HPDE6-E6E7 (cell line): ENCODE measurements at regions not wholly inside any gene's neighbourhood (a gene's known extent, or its start where the extent isn't known, plus 50 kb on each side); places are given as distances from the start of the nearest gene placed in this dataset.
A peak's percentile ranks its signal among the peaks of the same experiment; 100 is the strongest.
"Not testable (repeated sequence)": the region's sequence is repeated elsewhere in the genome, so short reads cannot be mapped to it uniquely, and the experiment has no call there.

Experiments used
- DNase-seq: peaks from one replicate; pipeline ENCODE4 v3.0.0; 2011; ENCODE audit warnings: missing footprints; ENCODE audit errors: extremely low spot score

DNA sequence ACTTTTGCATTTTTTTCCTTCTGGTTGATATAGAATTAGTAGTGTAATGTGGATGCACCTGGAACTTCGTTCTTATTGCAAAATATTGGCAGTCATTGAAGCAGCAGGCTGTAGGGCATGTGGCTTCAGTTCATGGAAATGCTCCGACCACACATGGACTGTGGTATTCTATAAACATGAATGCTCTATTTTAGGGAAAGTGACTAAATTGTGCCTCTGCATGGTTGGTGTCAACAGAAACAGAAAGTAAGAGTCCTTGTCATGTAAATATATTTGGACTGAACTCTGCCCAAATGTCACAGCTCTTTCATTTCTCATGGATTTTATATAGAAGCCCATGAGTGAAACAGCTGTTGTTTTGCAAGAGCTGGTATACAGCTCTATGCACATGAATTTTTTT is 917.0 kb downstream of the LRFN5 start:
- no peak for DNase-seq

DNA sequence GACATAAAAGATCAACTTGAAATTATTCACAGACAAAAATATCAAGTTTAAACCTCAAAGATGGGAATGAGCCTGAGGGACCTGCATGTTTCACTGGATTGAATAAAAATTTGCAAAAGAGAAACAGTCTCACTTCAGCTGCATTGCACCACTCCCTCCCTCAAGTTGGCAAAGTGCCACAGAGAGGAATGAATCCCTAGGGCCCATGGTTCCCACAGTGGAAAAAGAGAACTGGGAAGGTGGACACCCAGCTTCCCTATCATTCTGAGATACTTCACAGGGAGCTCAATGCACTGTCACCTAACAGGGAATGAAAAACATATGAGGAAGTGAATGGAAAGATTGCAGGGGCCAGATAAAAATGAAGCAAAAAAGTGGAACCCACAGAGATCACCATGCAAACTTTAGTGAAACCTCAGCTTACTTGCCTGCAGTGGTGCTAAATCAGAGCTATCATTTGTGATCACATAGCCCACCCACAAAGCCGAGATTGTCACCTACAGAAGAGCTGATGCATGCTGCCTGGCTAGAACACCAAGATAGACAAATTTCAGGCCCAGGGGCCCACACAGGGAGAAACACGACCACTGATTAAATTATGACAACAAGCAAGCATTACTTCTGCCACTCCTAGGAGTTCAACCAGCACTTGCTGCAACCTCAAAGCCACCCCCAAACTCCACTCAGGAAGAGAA is 911.3 kb downstream of the LRFN5 start:
- DNase-seq, result no peak

DNA sequence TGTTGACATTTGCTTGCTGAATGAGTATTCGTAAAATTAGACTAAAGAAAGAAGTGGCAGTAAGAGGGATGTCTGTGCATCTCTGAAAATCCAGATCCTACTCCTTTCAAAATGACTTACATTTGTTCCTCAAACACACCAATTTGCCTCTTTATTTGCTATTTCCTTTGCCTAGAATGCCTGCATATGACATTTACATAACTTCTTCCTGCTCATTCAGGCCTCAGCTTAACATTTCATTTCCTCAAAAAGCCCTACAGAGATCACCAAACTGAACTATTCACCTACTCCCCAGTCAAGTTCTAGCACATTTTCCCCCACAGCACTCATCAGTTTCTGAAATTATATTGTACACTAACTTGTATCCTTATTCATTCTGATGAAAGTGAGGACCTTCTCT is 907.2 kb downstream of the LRFN5 start:
- no peak for DNase-seq

DNA sequence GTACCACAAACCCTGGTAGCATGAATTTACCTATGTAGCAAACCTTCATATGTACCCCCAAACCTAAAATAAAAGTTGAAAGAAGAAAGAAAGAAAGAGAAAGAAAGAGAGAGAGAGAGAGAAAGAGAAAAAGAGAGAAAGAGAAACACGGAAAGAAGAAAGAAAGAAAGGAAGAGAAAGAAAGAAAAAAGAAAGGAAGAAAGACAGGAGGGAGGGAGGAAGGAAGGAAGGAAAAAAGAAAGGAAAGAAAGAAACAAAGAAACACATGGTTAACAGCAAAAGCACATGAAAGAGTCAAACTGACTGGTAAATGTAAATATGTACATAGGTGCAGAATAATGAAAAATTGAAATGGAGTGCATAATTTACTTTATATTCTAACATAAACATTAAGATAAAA is 903.4 kb downstream of the LRFN5 start:
- no peak for DNase-seq

DNA sequence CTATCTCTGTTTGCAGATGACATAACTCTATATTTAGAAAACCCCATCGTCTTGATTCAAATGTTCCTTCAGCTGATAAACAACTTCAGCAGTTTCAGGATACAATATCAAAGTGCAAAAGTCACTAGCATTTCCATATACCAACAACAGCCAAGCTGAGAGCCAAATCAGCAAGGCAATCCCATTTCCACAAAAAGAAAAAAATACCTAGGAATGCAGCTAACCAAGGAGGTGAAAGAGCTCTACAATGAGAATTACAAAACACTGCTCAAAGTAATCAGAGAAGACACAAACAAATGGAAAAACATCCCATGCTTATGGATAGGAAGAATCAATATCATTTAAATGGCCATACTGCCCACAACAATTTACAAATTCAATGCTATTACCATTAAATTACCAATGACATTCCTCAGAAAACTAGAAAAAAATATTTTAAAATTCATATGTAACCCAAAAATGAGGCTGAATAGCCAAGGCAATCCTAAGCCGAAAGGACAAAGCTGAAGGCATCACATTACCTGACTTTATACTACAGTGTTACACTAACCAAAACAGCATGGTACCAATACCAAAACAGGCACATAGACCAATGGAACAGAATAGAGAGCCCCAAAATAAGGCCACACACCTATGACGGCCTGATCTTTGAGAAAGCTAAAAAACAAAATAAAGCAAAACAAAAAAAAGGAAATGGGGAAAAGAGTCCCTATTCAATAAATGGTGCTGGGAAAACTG is 901.7 kb downstream of the LRFN5 start:
- no peak for DNase-seq

DNA sequence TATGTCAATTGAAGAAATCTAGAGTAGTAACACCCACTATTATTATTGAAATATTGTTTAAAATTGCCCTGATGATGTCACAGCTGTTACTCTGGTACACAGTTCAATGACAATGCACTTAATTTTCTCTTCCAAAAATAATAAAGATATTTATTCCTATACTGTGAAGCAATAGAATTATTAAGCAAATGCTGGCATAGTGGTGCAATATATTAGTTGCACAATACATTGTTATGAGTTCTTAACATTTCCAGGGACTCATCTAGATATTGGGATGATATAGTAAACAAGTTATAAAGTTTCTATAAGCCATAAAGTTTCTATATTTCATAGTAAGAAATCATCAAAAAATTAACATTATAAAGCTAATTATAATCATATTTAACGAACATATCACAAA is 897.8 kb downstream of the LRFN5 start:
- DNase-seq, result no peak

DNA sequence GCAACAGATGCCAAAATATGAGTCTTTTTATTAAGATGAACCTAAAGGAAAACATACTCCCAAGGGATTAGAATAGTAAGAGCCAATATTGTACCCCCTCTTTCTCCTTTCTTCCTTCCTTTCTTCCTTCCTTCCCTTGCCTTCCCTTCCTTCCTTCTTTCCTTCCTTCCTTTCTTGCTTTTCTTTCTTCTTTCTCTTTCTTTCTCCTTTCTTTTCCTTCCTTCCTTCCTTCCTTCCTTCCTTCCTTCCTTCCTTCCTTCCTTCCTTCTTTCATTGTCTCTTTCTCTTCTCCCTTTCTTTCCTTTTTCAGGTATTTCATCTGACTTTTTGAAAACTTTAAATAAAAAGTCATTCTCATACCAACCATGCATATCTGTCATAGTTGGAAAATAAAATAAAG is 892.5 kb downstream of the LRFN5 start:
- DNase-seq, result no peak

DNA sequence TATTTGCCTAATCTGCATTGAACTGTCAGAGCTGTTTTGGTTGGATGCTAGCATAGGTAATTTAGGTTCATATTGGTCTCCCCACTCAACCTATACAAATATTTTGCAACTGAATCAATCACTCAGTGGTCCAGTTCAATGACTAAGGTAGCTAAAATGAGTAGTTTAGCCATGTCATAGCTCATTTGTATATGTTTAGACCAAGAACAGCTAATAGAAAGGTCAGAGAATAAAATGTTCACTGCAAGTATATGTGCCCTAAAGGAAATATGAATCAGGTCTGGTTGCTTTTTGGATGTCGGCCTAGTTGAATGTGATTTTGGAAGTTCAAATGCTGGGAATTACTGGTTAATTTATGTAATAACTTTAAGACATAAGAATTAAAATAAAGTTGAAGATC is 883.9 kb downstream of the LRFN5 start:
- DNase-seq, result no peak

DNA sequence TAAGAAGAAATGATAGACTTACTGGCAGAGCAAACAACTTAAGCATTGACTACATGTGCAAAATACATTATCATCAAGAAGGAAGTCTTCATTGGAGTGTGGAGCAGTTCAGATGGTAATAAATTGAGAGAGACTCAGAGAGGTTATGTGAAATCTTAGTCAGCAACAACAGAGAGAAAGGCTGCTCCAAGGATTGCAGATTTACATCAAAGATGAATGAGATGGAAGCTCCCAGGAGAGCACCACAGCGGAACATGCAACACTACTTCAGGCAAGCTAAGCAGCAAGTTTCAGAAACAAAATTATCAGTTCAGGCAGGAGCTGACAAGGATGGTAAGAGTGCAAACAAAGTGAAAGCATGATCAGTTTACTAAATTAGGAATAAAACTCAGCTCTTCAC is 882.3 kb downstream of the LRFN5 start:
- DNase-seq, result no peak

DNA sequence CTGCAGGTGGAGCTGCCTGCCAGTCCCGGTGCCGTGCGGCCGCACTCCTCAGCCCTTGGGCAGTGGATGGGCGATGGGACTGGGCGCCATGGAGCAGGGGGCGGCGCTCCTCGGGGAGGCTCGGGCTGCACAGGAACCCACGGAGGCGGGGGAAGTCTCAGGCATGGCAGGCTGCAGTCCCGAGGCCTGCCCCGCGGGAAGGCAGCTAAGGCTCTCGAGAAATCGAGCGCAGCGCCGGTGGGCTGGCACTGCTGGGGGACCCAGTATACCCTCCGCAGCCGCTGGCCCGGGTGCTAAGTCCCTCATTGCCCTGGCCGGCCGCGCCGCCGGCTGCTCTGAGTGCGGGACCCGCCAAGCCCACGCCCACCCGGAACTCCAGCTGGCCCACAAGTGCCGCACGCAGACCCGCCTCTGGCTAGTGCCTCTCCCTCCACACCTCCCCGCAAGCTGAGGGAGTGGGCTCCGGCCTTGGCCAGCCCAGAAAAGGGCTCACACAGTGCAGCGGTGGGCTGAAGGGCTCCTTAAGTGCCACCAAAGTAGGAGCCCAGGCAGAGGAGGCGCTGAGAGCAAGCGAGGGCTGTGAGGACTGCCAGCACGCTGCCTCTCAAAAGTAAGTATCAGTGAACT is 875.8 kb downstream of the LRFN5 start:
- DNase-seq, result not testable (repeated sequence)

DNA sequence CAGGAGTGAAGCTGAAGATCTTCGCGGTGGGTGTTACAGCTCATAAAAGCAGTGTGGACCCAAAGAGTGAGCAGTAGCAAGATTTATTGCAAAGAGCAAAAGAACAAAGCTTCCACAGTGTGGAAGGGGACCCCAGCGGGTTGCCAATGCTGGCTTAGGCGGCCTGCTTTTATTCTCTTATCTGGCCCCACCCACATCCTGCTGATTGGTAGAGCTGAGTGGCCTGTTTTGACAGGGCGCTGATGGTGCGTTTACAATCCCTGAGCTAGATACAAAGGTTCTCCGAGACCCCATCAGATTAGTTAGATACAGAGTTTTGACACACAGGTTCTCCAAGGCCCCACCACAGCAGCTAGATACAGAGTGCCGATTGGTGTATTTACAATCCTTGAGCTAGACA is 875.0 kb downstream of the LRFN5 start:
- not testable (repeated sequence) for DNase-seq

DNA sequence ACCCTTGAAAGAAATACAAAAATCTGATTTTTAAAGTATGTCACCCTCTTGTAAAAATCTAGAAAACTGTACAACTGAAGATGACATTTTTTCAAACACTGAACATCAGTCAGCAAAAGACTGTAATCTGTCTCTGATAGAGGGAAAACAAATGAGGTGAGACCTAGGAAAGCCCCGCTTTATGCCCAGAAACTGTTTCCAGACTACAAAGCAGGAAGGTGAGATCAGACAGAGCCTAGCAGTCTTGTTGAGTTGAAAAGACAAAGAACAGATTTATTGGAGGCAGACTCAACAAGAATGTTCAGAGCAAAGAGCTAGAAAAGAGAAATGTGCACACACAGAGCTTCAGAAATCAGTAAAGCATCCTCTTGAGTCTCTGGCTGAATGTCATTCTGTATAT is 873.6 kb downstream of the LRFN5 start:
- DNase-seq, result no peak

DNA sequence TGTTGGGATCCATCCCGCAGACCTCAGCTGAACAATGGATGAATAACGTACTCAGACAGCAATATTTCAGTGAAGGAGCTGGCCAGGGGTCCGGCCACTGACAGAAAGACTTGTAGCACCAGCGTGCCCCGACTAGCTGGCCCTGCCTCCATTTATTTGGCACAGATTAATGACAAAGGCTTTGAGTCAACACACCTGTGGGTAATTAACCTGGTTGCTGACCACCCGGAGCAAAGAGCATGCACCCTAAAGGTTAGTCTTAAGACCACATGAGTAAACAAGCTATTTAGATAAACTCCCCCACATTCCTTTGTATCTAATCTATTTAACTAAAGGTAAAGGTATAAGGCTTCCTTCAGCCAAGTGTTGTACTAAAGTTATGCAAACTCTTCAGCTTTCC is 868.6 kb downstream of the LRFN5 start:
- DNase-seq, result no peak

DNA sequence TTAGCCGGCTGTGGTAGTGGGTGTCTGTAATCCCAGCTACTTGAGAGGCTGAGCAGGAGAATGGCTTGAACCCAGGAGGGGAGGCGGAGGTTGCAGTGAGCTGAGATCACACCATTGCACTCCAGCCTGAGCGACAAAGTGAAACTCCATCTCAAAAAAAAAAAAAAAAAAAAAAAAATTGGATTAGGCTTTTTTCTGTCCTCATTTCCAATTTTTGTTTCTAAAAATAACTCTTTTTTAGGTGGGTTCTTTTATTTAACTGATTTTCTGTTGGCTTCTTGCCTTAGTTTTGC is 863.7 kb downstream of the LRFN5 start:
- no peak for DNase-seq

DNA sequence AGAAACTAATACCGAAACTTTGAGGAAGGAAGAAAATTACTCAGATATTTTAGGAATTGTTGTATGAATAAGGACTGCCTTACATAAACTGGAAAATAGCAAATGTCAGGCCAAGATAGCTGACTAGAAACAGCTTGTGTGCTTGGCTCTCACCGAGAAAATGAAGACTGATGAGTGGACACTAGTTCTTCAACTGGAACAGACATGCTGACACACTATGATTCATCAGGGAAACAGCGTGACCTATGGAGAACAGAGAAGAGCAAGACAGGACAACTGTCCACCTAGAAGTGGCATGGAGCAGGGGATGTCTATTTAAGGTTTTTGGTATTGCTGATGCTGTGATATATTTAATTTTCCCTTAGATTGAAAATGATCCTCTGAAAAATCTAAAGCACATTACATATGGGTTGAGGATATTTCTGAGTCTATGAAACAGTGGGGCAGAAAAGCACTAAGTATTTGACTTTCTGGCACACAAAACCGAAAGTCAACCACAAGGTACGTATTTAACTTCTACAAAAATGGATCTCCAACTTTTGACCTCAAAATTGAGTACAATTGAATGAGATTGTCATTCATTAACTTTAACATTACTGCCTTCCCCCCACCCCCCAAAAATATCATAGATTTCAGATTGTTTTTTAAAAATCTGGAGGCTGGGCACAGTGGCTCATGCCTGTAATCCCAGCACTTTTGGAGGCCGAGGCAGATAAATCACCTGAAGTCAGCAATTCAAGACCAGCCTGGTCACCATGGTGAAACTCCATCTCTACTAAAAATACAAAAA is 863.2 kb downstream of the LRFN5 start:
- peak; percentile 20 for DNase-seq

DNA sequence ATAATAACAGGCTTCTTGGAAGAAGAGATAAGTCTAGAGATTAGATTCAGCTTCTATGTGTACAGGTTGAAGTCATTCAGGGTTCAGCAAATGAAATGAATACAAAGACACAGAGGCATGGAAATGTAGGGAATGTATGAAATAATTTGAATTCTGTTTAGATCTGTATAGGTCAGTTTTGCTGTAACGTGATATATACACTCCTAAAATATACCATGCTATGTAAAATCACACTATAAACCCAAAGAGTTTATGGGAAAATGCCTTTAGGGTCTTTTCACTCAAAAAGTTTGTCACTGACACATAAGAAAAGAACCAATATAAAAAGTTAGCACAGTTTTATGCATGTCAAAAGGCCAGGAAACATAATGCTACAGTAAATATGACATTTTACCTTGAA is 854.0 kb downstream of the LRFN5 start:
- no peak for DNase-seq

DNA sequence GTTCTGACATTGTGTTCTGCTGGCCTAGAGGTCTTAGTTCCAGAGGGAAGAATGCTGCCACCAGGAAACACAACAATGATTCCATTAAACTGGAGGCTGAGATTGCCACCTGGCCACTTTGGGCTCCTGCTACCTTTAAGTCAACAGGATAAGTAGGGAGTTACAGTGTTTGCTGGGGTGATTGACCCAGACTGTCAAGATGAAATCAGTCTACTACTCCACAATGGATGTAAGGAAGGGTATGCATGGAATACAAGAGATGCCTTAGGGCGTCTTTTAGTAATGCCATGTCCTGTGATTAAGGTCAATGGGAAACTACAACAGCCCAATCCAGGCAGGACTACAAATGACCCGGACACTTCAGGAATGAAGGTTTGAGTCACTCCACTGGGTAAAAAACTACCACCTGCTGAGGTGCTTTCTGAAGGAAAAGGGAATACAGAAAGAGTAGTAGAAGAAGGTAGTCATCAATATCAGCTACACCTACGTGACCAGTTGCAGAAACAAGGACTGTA is 852.6 kb downstream of the LRFN5 start:
- DNase-seq, result no peak

DNA sequence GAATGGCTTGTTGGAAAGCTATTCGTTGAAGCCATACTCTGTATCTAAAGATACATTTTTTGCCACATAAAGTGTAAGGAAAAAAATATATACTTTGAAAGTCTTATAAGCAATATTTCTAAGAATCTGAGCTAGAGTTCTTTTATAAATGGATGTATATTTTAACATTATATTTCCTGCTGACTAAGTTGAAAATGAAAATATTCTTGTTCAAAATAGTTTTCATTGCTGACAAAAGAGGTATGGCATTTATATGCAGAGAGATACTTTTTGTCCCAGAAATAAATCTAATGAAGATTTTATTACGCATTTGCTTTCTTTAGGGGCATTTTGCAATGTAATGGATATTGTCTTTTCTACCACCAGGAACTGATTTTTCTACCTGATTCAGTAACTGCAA is 834.9 kb downstream of the LRFN5 start:
- DNase-seq, result no peak

DNA sequence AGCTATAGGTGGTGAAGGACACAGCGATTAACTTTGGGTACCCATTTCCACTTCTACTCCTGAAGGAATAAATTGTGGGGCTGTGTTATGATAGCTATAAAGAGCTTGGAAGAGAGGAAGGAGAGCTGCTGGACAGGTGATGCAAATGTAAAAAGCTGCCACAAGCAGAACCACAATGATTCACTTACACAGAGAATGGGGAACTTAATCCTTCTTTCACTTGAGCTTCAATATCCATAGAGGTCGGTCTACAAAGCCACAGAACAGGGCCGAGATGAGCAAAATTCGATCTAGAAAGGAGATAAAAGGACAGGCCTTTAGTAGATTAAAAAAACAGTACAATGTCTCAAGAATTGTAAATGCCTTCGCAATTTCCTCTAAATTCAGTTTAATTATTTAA is 831.1 kb downstream of the LRFN5 start:
- DNase-seq, result no peak

DNA sequence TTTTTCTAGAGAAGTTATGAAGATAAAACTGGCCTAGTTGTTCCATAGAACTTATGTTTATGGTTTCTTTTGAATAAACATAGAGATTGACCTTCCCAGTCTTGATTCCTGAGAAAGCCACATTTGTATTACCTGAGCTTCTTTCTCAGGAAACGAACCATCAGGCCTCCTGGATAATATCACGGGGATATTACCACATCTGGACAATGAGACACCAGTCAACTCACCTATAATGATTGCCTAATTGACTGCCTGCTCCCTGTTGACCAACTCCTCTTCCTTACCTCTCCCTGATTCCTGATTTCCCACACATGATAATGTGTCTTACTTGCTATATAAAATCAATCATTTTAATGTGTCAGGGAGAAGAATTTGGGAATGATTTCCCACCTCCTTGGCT is 822.7 kb downstream of the LRFN5 start:
- DNase-seq, result no peak

DNA sequence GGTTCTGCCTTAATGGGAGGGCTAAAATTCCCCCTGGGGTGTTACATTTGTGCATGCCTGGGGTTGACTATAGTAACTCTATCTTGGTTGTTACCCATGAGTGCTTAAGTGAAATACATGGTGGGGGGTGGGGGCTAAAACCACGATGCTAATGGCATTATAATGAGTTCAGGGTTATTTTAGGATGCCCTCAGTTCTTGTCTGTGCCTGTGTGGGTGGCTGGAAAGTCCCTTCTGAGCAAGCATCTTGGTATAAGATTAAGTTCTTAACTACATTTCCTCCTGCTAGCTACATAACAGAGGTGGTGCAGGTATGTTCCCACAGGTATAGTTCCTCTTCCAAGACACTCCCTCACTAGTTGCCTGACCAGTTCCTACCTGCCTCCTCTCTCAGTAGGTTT is 822.3 kb downstream of the LRFN5 start:
- peak; percentile 36 for DNase-seq

DNA sequence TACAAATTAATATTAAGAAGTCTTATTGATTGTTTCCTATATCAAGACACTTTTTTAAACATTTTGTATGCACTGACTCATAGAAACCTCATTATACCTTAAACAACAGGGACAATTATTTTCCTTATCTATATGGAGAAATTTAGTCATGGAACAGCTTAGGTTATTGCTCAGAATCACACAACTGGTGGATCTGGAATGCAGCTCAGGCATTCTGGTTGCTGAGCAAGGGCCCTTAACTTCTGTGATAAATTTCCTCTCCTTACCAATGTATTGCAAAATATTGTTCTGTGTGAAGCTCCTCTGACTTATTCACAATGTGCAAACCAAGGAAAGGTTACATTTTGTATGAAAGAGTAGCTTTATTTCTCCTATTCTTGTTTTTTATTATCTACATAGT is 817.8 kb downstream of the LRFN5 start:
- no peak for DNase-seq
